SJSA1 (cell line): ENCODE measurements at regions not wholly inside any gene's neighbourhood (a gene's known extent, or its start where the extent isn't known, plus 50 kb on each side); places are given as distances from the start of the nearest gene placed in this dataset.
A peak's percentile ranks its signal among the peaks of the same experiment; 100 is the strongest.

Experiments used
- DNase-seq, 2 experiments: peaks; one replicate each; pipeline ENCODE4 v3.0.0-alpha.2; 2015 to 2020; ENCODE audit warnings: low spot score in 2 of 2, low read depth in 1 of 2
- H3K27ac ChIP-seq: fragments of 250-450 bp; sonication (Bioruptor Pico); 2 replicates; pipeline ENCODE4 v1.5.1; 2020; ENCODE audit warnings: mild to moderate bottlenecking, moderate library complexity
- H3K27me3 ChIP-seq: fragments of 250-450 bp; sonication (Bioruptor Pico); replicated peaks from 2 replicates; pipeline ENCODE4 v1.5.1; 2020; ENCODE audit warnings: mild to moderate bottlenecking, moderate library complexity
- H3K36me3 ChIP-seq: fragments of 250-450 bp; sonication (Bioruptor Pico); 2 replicates; pipeline ENCODE4 v1.5.1; 2020; ENCODE audit warnings: mild to moderate bottlenecking
- H3K4me1 ChIP-seq: fragments of 250-450 bp; sonication (Bioruptor Pico); replicated peaks from 2 replicates; pipeline ENCODE4 v1.6.1; 2021; ENCODE audit warnings: mild to moderate bottlenecking
- H3K4me3 ChIP-seq: fragments of 250-450 bp; sonication (Bioruptor Pico); 2 replicates; pipeline ENCODE4 v1.5.1; 2020; ENCODE audit warnings: mild to moderate bottlenecking
- H3K9me3 ChIP-seq: fragments of 250-450 bp; sonication (Bioruptor Pico); replicated peaks from 2 replicates; pipeline ENCODE4 v1.5.1; 2020; ENCODE audit warnings: mild to moderate bottlenecking

GRCh38 chr13:75231235-75231634 is 250.7 kb downstream of the TBC1D4 start:
- H3K4me1 ChIP-seq = peaks cover 6% of the 10 kb centered on the region; the same call in 1 of the 2 replicates
- H3K36me3 ChIP-seq = no peaks in the 10 kb centered on the region
- no peaks in the 10 kb centered on the region for H3K9me3 ChIP-seq
- H3K4me3 ChIP-seq = no peak overlapping the region
- no peaks in the 10 kb centered on the region for H3K27me3 ChIP-seq
- no peak for DNase-seq
- no peak overlapping the region for H3K27ac ChIP-seq

- Histone ChIP-seq H3K27ac (no peak overlapping the region), H3K36me3 (no peaks in the 10 kb centered on the region), H3K27me3 (no peaks in the 10 kb centered on the region), H3K4me3 (no peak overlapping the region), H3K4me1 (peaks cover 6% of the 10 kb centered on the region; the same call in 1 of the 2 replicates), H3K9me3 (no peaks in the 10 kb centered on the region)
- DNase-seq = no peak
These were observed 255.1 kb downstream of the TBC1D4 start for GRCh38 chr13:75226733-75227435.

- no peak for DNase-seq
- no peaks in the 10 kb centered on the region for H3K36me3 ChIP-seq
- H3K9me3 ChIP-seq = no peaks in the 10 kb centered on the region
- no peaks in the 10 kb centered on the region for H3K27me3 ChIP-seq
- H3K4me3 ChIP-seq = no peak overlapping the region
- peaks cover 6% of the 10 kb centered on the region; the same call in 1 of the 2 replicates for H3K4me1 ChIP-seq
- no peak overlapping the region for H3K27ac ChIP-seq
These were observed 255.9 kb downstream of the TBC1D4 start for GRCh38 chr13:75226092-75226491.

GRCh38 chr13:75225288-75226032 is 256.5 kb downstream of the TBC1D4 start:
- no peaks in the 10 kb centered on the region for H3K9me3 ChIP-seq
- H3K36me3 ChIP-seq = no peaks in the 10 kb centered on the region
- H3K27ac ChIP-seq = no peak overlapping the region
- no peak overlapping the region for H3K4me3 ChIP-seq
- no peaks in the 10 kb centered on the region for H3K27me3 ChIP-seq
- peaks cover 6% of the 10 kb centered on the region; the same call in 1 of the 2 replicates for H3K4me1 ChIP-seq
- DNase-seq = no peak

DNA sequence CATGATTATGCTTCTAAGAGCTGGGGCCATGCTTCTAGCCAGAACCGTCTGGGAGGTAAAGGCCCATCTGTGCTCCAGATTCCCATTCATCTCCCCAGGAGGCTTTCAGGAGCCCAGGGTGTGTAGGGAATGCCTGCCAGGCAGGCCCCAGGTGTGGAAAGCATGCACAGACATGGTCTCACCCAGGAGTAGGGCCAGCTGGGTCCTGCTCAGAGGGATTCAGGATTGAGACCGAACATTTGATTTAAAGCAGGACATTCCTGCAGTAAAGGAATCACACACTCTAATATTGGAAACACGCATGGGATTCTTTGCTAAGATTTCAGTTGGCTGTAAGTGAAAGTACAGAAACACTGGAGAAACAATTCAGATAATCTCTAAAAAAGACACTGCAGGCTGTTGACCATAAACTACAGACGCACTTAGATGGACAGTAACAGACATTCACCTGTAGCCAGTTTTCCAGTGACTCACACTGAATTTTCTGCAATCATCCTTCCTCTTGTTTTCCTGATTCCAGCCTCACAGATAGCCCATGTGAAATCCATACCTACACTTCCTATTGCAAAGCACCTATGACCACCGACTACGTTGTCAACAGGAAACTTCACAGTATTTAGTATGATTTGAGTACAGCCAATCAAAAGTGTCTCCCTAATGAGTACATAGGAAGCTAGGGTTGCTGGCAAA is 257.8 kb downstream of the TBC1D4 start:
- DNase-seq = no peak
- no peak overlapping the region for H3K4me3 ChIP-seq
- H3K27me3 ChIP-seq = 0 out of 2 replicates have a peak, but pooled peaks cover 2% of the 10 kb centered on the region
- H3K4me1 ChIP-seq = peaks cover 6% of the 10 kb centered on the region; the same call in 1 of the 2 replicates
- no peaks in the 10 kb centered on the region for H3K9me3 ChIP-seq
- no peak overlapping the region for H3K27ac ChIP-seq
- H3K36me3 ChIP-seq = no peaks in the 10 kb centered on the region

- Histone ChIP-seq H3K27me3 (0 out of 2 replicates have a peak, but pooled peaks cover 5% of the 10 kb centered on the region), H3K27ac (no peak overlapping the region), H3K4me3 (no peak overlapping the region), H3K36me3 (no peaks in the 10 kb centered on the region), H3K9me3 (no peaks in the 10 kb centered on the region), H3K4me1 (peaks cover 5% of the 10 kb centered on the region; the same call in 1 of the 2 replicates)
- DNase-seq = no peak
These were observed 259.9 kb downstream of the TBC1D4 start for GRCh38 chr13:75222031-75222430.

GRCh38 chr13:75220861-75221260 is 261.1 kb downstream of the TBC1D4 start:
- H3K27me3 ChIP-seq = 0 out of 2 replicates have a peak, but pooled peaks cover 5% of the 10 kb centered on the region
- H3K4me3 ChIP-seq = no peak overlapping the region
- H3K27ac ChIP-seq = no peak overlapping the region
- no peaks in the 10 kb centered on the region for H3K4me1 ChIP-seq
- H3K9me3 ChIP-seq = no peaks in the 10 kb centered on the region
- no peak for DNase-seq
- no peaks in the 10 kb centered on the region for H3K36me3 ChIP-seq

GRCh38 chr13:75220238-75220542 is 261.8 kb downstream of the TBC1D4 start:
- Histone ChIP-seq H3K27me3 (0 out of 2 replicates have a peak, but pooled peaks cover 5% of the 10 kb centered on the region), H3K9me3 (no peaks in the 10 kb centered on the region), H3K27ac (no peak overlapping the region), H3K36me3 (no peaks in the 10 kb centered on the region), H3K4me3 (no peak overlapping the region), H3K4me1 (no peaks in the 10 kb centered on the region)
- DNase-seq = no peak

- H3K4me1 ChIP-seq = no peaks in the 10 kb centered on the region
- H3K4me3 ChIP-seq = no peak overlapping the region
- no peak overlapping the region for H3K27ac ChIP-seq
- H3K27me3 ChIP-seq = 0 out of 2 replicates have a peak, but pooled peaks cover 5% of the 10 kb centered on the region
- DNase-seq = peak; percentile 40 to 58
- no peaks in the 10 kb centered on the region for H3K9me3 ChIP-seq
- H3K36me3 ChIP-seq = no peaks in the 10 kb centered on the region
These were observed 262.3 kb downstream of the TBC1D4 start for GRCh38 chr13:75219479-75220237.

- no peak overlapping the region for H3K27ac ChIP-seq
- H3K9me3 ChIP-seq = no peaks in the 10 kb centered on the region
- no peaks in the 10 kb centered on the region for H3K36me3 ChIP-seq
- DNase-seq = no peak
- H3K27me3 ChIP-seq = 0 out of 2 replicates have a peak, but pooled peaks cover 5% of the 10 kb centered on the region
- no peaks in the 10 kb centered on the region for H3K4me1 ChIP-seq
- H3K4me3 ChIP-seq = no peak overlapping the region
These were observed 264.0 kb downstream of the TBC1D4 start for GRCh38 chr13:75217949-75218348.

DNA sequence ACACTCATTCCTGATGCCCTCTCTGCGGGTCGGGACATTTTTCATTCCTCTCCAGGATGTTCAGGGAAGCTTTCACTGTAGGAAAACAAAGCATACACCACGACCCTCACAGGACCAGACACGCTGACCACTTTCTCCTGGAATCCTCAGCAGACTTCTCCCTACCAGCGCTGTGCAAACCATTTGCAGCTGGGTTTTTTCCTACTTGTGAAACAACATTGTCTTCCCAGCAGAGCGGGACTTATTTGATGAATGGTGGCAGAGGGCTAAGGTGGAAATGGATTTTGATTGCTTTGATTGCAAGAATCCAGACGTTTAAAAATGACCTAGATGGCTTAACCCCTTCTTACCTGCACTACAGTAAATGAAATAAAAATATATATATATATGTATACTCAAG is 265.9 kb downstream of the TBC1D4 start:
- DNase-seq = no peak
- Histone ChIP-seq H3K4me3 (no peak overlapping the region), H3K4me1 (no peaks in the 10 kb centered on the region), H3K36me3 (no peaks in the 10 kb centered on the region), H3K9me3 (no peaks in the 10 kb centered on the region), H3K27ac (no peak overlapping the region), H3K27me3 (0 out of 2 replicates have a peak, but pooled peaks cover 5% of the 10 kb centered on the region)

GRCh38 chr13:75214846-75215245 is 267.1 kb downstream of the TBC1D4 start:
- no peak overlapping the region for H3K4me3 ChIP-seq
- H3K4me1 ChIP-seq = no peaks in the 10 kb centered on the region
- H3K27me3 ChIP-seq = 0 out of 2 replicates have a peak, but pooled peaks cover 5% of the 10 kb centered on the region
- no peak for DNase-seq
- no peaks in the 10 kb centered on the region for H3K9me3 ChIP-seq
- H3K36me3 ChIP-seq = no peaks in the 10 kb centered on the region
- no peak overlapping the region for H3K27ac ChIP-seq

DNA sequence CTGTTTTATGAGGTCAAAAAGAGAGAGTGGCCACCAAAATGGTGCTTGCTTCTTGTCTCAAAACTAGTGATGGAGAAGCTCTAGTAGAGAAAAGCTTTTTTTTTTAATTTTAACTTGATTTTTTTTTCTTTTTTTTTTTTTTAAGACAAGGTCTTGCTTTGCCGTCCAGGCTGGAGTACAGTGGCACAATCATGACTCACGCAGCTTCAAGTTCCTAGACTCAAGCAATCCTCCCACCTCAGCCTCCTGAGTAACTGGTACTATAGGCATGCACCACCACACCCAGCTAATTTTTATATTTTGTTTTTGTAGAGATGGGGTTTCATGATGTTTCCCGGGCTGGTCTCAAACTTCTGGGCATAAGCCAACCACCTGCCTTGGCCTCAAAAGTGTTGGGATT is 279.0 kb downstream of the TBC1D4 start:
- H3K4me3 ChIP-seq = no peak overlapping the region
- no peaks in the 10 kb centered on the region for H3K9me3 ChIP-seq
- no peaks in the 10 kb centered on the region for H3K36me3 ChIP-seq
- H3K27me3 ChIP-seq = 0 out of 2 replicates have a peak, but pooled peaks cover 3% of the 10 kb centered on the region
- DNase-seq = no peak
- H3K27ac ChIP-seq = no peak overlapping the region
- H3K4me1 ChIP-seq = no peaks in the 10 kb centered on the region
